WTC11 (cell line): ENCODE measurements at regions not wholly inside any gene's neighbourhood (a gene's known extent, or its start where the extent isn't known, plus 50 kb on each side); places are given as distances from the start of the nearest gene placed in this dataset.

Experiments used
- CTCF ChIP-seq: fragments of 200-600 bp; IDR thresholded peaks from 2 replicates; pipeline ENCODE4 v1.8.0; 2022; ENCODE audit warnings: antibody characterized with exemption
- IRF2 ChIP-seq: sonication (generic); formaldehyde crosslinking; IDR thresholded peaks from 2 replicates; pipeline ENCODE4 v1.8.0; 2022; ENCODE audit warnings: low read depth, missing genetic modification reagents, borderline replicate concordance

DNA sequence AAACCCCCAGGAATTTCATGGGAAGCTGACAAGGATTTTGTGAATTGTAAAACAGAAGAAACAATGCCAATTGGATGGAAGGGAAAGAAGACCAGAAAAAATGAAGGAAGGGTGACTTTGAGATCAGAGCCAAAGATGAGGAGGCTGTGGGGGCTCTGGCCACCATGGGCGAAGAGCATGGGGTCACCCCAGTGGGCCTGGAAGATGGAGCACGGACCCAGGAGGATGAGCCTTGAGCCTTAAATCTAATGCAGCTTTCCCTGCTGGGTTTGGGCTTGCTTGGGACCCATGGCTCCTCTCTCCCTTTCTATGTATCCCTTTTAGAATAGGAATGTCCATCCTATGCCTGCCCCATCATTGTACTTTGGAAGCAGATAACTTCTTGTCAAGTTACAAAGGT, 322.2 kb downstream of the TMEM121 start:
- TF ChIP-seq CTCF (no peak), IRF2 (CRISPR knock-in tag) (no peak)
